NT2/D1 (cell line): ENCODE measurements at regions not wholly inside any gene's neighbourhood (a gene's known extent, or its start where the extent isn't known, plus 50 kb on each side); places are given as distances from the start of the nearest gene placed in this dataset.

Source experiments
- YY1 ChIP-seq: IDR thresholded peaks from 2 replicates; pipeline ENCODE4 v1.6.1; 2011; ENCODE audit not compliant: insufficient read length, insufficient read depth
- ZNF274 ChIP-seq: IDR thresholded peaks from 2 replicates; pipeline ENCODE4 v1.6.1; 2011; ENCODE audit warnings: mild to moderate bottlenecking, low read depth, low read length

GRCh38 chr5:40410231-40410861, 269.4 kb upstream of the PTGER4 start:
- TF ChIP-seq YY1 = no peak
- no peak for TF ChIP-seq ZNF274
